ENCODE measurements at regions not wholly inside any gene's neighbourhood (a gene's known extent, or its start where the extent isn't known, plus 50 kb on each side); places are given as distances from the start of the nearest gene placed in this dataset.
"Not testable (repeated sequence)": the region's sequence is repeated elsewhere in the genome, so short reads cannot be mapped to it uniquely, and the experiment has no call there.

GRCh38 chr11:42770444-42771065 lies 541.2 kb upstream of the API5 start:
- DNase-seq (ENCODE audit: low spot score): peak; percentile 5

- no peak for DNase-seq (ENCODE audit: low spot score)
Observed at GRCh38 chr11:42772886-42773285, 538.9 kb upstream of the API5 start.

- no peak for DNase-seq (ENCODE audit: low spot score)
Observed at GRCh38 chr11:42773729-42774128, 538.1 kb upstream of the API5 start.

- DNase-seq (ENCODE audit: low spot score): no peak
Observed at GRCh38 chr11:42774567-42774966, 537.2 kb upstream of the API5 start.

GRCh38 chr11:42777776-42778175 lies 534.0 kb upstream of the API5 start:
- DNase-seq (ENCODE audit: low spot score): no peak

GRCh38 chr11:42778193-42778592 lies 533.6 kb upstream of the API5 start:
- no peak for DNase-seq (ENCODE audit: low spot score)

- no peak for DNase-seq (ENCODE audit: low spot score)
Observed at GRCh38 chr11:42779555-42779954, 532.2 kb upstream of the API5 start.

- no peak for DNase-seq (ENCODE audit: low spot score)
Observed at GRCh38 chr11:42786981-42787380, 524.8 kb upstream of the API5 start.

- not testable (repeated sequence) for DNase-seq (ENCODE audit: low spot score)
Observed at GRCh38 chr11:42795483-42795882, 516.3 kb upstream of the API5 start.

- no peak for DNase-seq (ENCODE audit: low spot score)
Observed at GRCh38 chr11:42800041-42800440, 511.8 kb upstream of the API5 start.

- DNase-seq (ENCODE audit: low spot score): no peak
Observed at GRCh38 chr11:42802201-42802899, 509.4 kb upstream of the API5 start.

GRCh38 chr11:42806191-42806590 lies 505.6 kb upstream of the API5 start:
- no peak for DNase-seq (ENCODE audit: low spot score)

- no peak for DNase-seq (ENCODE audit: low spot score)
Observed at GRCh38 chr11:42812361-42812760, 499.4 kb upstream of the API5 start.

GRCh38 chr11:42812960-42813359 lies 498.8 kb upstream of the API5 start:
- no peak for DNase-seq (ENCODE audit: low spot score)

GRCh38 chr11:42816471-42816870 lies 495.3 kb upstream of the API5 start:
- no peak for DNase-seq (ENCODE audit: low spot score)

GRCh38 chr11:42819126-42819525 lies 492.7 kb upstream of the API5 start:
- no peak for DNase-seq (ENCODE audit: low spot score)

GRCh38 chr11:42822188-42822587 lies 489.6 kb upstream of the API5 start:
- not testable (repeated sequence) for DNase-seq (ENCODE audit: low spot score)

- no peak for DNase-seq (ENCODE audit: low spot score)
Observed at GRCh38 chr11:42823546-42823945, 488.2 kb upstream of the API5 start.

GRCh38 chr11:42824067-42824466 lies 487.7 kb upstream of the API5 start:
- no peak for DNase-seq (ENCODE audit: low spot score)

GRCh38 chr11:42825598-42825997 lies 486.2 kb upstream of the API5 start:
- no peak for DNase-seq (ENCODE audit: low spot score)

- DNase-seq (ENCODE audit: low spot score): no peak
Observed at GRCh38 chr11:42827845-42828244, 484.0 kb upstream of the API5 start.

GRCh38 chr11:42837994-42838393 lies 473.8 kb upstream of the API5 start:
- no peak for DNase-seq (ENCODE audit: low spot score)

GRCh38 chr11:42840176-42840829 lies 471.5 kb upstream of the API5 start:
- no peak for DNase-seq (ENCODE audit: low spot score)
